CD4-positive, alpha-beta T cell treated with Interleukin-4 for 4 hours (primary cell): ENCODE measurements at regions not wholly inside any gene's neighbourhood (a gene's known extent, or its start where the extent isn't known, plus 50 kb on each side); places are given as distances from the start of the nearest gene placed in this dataset.
"Not testable (repeated sequence)": the region's sequence is repeated elsewhere in the genome, so short reads cannot be mapped to it uniquely, and the experiment has no call there.

Experiments
- DNase-seq: peaks from one replicate; pipeline ENCODE4 v3.0.0-alpha.2; 2020

- no peak for DNase-seq
These were observed 51.5 kb upstream of the IFNE start for GRCh38 chr9:21533597-21533996.

- no peak for DNase-seq
These were observed 53.3 kb upstream of the IFNE start for GRCh38 chr9:21535396-21535795.

- no peak for DNase-seq
These were observed 60.7 kb upstream of the IFNE start for GRCh38 chr9:21542787-21543186.

- DNase-seq, result no peak
These were observed 61.1 kb upstream of the IFNE start for GRCh38 chr9:21543187-21543586.

GRCh38 chr9:21543816-21544215 is 61.7 kb upstream of the IFNE start:
- DNase-seq, result not testable (repeated sequence)

GRCh38 chr9:21546949-21547348 is 64.8 kb upstream of the IFNE start:
- DNase-seq, result no peak

GRCh38 chr9:21549251-21549765 is 67.2 kb upstream of the IFNE start:
- DNase-seq, result no peak

GRCh38 chr9:21549890-21550289 is 67.8 kb upstream of the IFNE start:
- no peak for DNase-seq

GRCh38 chr9:21550392-21550791 is 68.3 kb upstream of the IFNE start:
- no peak for DNase-seq

GRCh38 chr9:21551401-21551800 is 69.3 kb upstream of the IFNE start:
- no peak for DNase-seq

GRCh38 chr9:21552244-21553170 is 70.4 kb upstream of the IFNE start:
- no peak for DNase-seq

GRCh38 chr9:21553441-21553840 is 71.3 kb upstream of the IFNE start:
- no peak for DNase-seq

GRCh38 chr9:21554813-21555212 is 72.7 kb upstream of the IFNE start:
- DNase-seq, result no peak

GRCh38 chr9:21555911-21556310 is 73.8 kb upstream of the IFNE start:
- DNase-seq, result no peak

GRCh38 chr9:21556581-21557427 is 74.7 kb upstream of the IFNE start:
- DNase-seq, result no peak

- DNase-seq, result no peak
These were observed 75.3 kb upstream of the IFNE start for GRCh38 chr9:21557428-21557768.

- DNase-seq, result no peak
These were observed 76.0 kb upstream of the IFNE start for GRCh38 chr9:21558079-21558478.

GRCh38 chr9:21558615-21559401 is 76.7 kb upstream of the IFNE start:
- DNase-seq, result no peak

GRCh38 chr9:21559402-21560280 is 77.5 kb upstream of the IFNE start:
- DNase-seq, result peak; percentile 30

- no peak for DNase-seq
These were observed 78.2 kb upstream of the IFNE start for GRCh38 chr9:21560281-21560745.

GRCh38 chr9:21561502-21561901 is 79.4 kb upstream of the IFNE start:
- no peak for DNase-seq

- no peak for DNase-seq
These were observed 82.1 kb upstream of the IFNE start for GRCh38 chr9:21564175-21564574.
